ENCODE measurements at regions not wholly inside any gene's neighbourhood (a gene's known extent, or its start where the extent isn't known, plus 50 kb on each side); places are given as distances from the start of the nearest gene placed in this dataset.

- H3K4me3 ChIP-seq (ENCODE audit: low read depth, low read length) = no peak overlapping the region
- no peak for TF ChIP-seq CTCF (IDR thresholded peaks at IDR 0.05; ENCODE audit: insufficient read depth, low read depth, low read length, missing control alignments)
These were observed 72.5 kb upstream of the LPAR1 start for GRCh38 chr9:111110805-111111204.

GRCh38 chr9:111108946-111109345 lies 70.7 kb upstream of the LPAR1 start:
- peak; percentile 27 for DNase-seq (ENCODE audit: low read depth)
- no peak overlapping the region for H3K4me3 ChIP-seq (ENCODE audit: low read depth, low read length)
- TF ChIP-seq CTCF (IDR thresholded peaks at IDR 0.05; ENCODE audit: insufficient read depth, low read depth, low read length, missing control alignments) = no peak

More at GRCh38 chr9:111110805-111111204, 72.5 kb upstream of the LPAR1 start:
- no peak for DNase-seq (ENCODE audit: low read depth)

- TF ChIP-seq CTCF (IDR thresholded peaks at IDR 0.05; ENCODE audit: insufficient read depth, low read depth, low read length, missing control alignments) = no peak
- DNase-seq (ENCODE audit: low read depth) = peak; percentile 22
- H3K4me3 ChIP-seq (ENCODE audit: low read depth, low read length) = no peak overlapping the region
These were observed 68.9 kb upstream of the LPAR1 start for GRCh38 chr9:111107141-111107540.

GRCh38 chr9:111106202-111106601 lies 67.9 kb upstream of the LPAR1 start:
- no peak for DNase-seq (ENCODE audit: low read depth)
- no peak for TF ChIP-seq CTCF (IDR thresholded peaks at IDR 0.05; ENCODE audit: insufficient read depth, low read depth, low read length, missing control alignments)
- no peak overlapping the region for H3K4me3 ChIP-seq (ENCODE audit: low read depth, low read length)

GRCh38 chr9:111102793-111103464 lies 64.7 kb upstream of the LPAR1 start:
- DNase-seq (ENCODE audit: low read depth) = no peak
- no peak overlapping the region for H3K4me3 ChIP-seq (ENCODE audit: low read depth, low read length)
- no peak for TF ChIP-seq CTCF (IDR thresholded peaks at IDR 0.05; ENCODE audit: insufficient read depth, low read depth, low read length, missing control alignments)

- no peak overlapping the region for H3K4me3 ChIP-seq (ENCODE audit: low read depth, low read length)
- no peak for TF ChIP-seq CTCF (IDR thresholded peaks at IDR 0.05; ENCODE audit: insufficient read depth, low read depth, low read length, missing control alignments)
- DNase-seq (ENCODE audit: low read depth) = no peak
These were observed 61.1 kb upstream of the LPAR1 start for GRCh38 chr9:111099199-111100008.

All from GM12865 (cell line).